GM18498 (cell line): ENCODE measurements at regions not wholly inside any gene's neighbourhood (a gene's known extent, or its start where the extent isn't known, plus 50 kb on each side); places are given as distances from the start of the nearest gene placed in this dataset.

Source experiments
- ATAC-seq: cut with Tn5 transposase; IDR thresholded peaks from one replicate; pipeline ENCODE4 v1.9.1; 2021; ENCODE audit warnings: mild to moderate bottlenecking, moderate library complexity; ENCODE audit not compliant: unreplicated experiment

- peak; percentile 46 for ATAC-seq
Observed at GRCh38 chr18:22332590-22332989, 85.1 kb downstream of the CTAGE1 start.

GRCh38 chr18:22330508-22330907, 87.2 kb downstream of the CTAGE1 start:
- no peak for ATAC-seq

DNA sequence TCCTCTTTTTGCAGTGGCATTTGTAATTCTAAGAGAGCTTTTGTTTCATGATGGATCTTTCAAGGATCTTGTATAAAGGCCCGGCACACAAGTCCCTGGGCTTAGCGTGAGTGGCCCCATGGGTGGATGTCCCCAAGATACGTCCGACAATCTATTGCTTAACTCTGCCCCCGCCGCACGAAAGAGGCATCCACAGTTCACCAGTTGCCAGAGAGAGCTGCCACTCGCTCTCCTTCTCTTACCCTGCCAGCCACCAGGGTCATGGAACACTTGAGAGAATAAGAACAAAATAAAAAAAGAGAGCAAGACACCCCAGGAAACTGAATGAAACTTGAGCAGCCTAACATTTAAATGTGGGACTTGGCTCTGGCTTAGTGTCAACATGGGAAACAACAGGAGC, 92.3 kb downstream of the CTAGE1 start:
- no peak for ATAC-seq

DNA sequence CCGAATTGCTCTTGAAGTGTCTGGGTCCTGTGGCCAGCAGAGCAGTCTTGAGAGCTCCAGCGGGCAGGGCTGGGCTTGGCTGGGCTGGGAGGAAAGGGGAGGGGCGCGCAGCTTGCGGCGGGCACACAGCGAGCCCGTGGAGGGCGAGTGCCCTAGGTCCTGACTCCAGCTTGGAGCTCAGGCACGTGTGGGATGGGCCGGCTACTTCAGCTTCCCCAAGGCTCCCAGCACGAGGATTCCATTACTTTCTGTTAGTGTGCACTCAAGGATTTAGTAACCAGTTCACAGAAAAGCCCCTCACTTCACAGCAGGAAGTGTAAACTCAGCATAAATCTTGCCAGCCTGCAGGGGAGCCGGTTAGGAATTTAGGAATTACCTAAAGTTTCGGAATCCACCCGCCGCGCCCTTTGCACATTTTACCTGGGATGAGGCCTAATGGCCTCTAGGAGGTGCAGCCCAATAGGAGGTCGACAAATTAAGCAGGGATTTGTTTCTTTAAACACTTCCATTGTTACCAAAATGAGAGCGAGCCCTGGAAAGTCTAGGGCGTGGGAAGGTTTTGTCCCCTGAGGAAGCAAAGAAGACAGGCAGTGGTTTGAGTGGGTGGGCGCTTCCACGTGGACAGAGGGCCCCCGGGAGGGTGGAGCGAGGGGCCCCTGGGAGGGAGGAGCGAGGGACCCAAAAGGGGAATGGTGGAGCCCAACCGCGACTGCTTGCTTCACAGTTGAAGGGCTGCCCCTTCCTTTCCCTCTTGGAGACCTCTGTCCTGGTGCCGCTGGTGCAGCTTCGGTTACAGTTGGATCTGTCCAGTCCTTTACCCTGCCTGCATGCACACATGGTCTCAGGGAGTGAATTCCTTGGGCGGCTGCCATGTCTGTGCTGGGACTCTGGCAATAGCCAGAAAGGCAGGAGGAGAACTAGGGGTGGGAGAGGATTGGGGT, 93.3 kb downstream of the CTAGE1 start:
- ATAC-seq = no peak

DNA sequence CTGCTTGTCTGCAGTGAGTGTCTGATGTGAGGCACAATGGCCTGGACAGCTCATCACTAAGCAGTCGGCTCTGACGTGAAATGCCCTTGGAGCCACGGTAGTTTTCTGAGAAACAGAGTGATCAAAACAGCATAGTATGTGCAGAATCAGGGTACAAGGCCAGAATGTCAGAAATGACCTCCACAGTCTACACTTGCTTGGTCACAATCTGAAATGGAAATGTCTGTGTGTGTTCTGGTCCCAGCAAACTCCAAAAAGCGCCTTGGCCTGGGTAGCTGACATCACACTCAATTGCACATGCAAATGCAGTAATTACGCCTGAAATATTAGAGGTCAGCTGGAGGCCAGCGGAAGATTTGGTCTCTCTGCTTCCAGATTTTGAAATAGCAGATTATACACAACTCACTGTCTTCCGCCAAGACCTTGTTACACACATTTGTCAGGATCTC, 95.4 kb downstream of the CTAGE1 start:
- no peak for ATAC-seq

- no peak for ATAC-seq
Observed at GRCh38 chr18:22320771-22321170, 96.9 kb downstream of the CTAGE1 start.

DNA sequence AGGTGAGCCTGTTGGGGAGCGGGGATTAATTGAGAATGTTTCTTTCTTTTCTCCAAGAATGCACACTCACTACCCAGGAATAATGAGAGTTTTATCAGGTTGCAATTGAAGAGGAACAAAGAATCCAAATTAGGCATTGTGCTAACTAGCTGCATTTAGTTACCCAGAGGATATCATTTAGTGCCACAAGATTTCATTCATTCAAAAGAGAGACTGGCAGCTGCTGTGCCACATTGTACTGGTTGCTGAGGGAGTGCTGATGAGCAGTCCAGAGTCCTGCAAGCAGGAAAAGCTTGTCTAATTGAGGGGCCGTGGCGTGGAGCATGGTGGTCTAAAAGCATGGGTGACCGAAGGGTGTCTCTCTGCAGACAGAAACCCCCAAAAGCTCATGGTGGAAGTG, 97.6 kb downstream of the CTAGE1 start:
- no peak for ATAC-seq

GRCh38 chr18:22318745-22319407, 98.8 kb downstream of the CTAGE1 start:
- no peak for ATAC-seq

DNA sequence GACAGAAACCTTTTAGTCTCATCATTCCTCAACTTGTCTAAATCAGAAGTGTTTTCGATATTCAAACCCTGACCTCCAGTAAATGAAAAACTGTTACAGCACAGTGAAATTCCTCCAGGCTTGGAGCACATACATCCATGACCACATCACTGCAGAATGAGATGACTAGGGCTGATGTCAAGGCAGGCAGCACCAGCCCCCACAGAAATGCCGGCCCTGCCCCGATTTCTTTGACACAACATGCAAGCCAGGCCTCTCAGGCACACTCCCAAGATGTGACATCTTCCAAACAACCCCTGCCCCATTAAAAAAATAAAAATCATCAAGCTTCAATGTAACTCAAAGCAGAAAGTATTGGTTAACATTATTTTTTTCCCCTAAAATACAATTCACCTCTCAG, 103.3 kb downstream of the CTAGE1 start:
- ATAC-seq = no peak

- no peak for ATAC-seq
Observed at GRCh38 chr18:22314001-22314400, 103.7 kb downstream of the CTAGE1 start.

- ATAC-seq = no peak
Observed at GRCh38 chr18:22311301-22311700, 106.4 kb downstream of the CTAGE1 start.

DNA sequence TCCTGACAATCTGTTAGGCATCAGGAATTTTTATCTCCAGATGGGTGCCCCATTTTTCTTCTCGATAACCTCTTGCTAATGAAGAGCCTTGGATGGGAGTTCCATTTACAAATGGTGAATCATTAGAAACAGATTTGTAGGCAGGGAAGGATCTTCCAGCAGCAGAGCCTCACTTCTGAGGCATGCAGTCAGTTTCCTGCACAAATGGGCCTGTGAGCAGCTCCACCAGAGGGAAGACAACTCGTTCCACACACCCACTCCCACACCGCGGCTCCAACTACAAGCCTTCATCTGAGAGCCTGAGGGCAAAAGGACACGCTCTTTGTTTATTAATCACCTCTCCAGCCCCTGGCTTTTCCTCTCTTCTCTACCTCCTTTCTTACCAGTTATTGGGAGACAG, 108.5 kb downstream of the CTAGE1 start:
- ATAC-seq = no peak

- no peak for ATAC-seq
Observed at GRCh38 chr18:22307528-22307927, 110.2 kb downstream of the CTAGE1 start.

DNA sequence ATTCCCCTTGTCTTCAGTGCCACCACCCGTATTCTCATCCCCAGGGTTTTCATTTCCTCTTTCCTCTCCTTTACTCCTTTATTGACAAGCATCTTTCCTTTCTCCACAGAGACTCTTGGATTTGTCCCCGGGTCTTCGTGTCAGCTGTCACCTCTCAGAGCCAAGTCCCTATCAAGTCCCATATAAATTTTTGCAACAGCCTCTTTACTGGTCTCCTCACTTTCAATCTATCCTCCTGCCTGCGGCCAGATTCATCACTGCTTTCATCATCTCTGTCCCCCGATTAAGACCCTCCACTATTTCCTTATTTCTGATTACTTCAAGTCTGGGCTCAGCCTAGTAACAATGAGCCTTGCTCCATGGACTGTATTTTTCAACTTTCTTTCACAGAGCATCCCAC, 113.8 kb downstream of the CTAGE1 start:
- ATAC-seq = no peak

DNA sequence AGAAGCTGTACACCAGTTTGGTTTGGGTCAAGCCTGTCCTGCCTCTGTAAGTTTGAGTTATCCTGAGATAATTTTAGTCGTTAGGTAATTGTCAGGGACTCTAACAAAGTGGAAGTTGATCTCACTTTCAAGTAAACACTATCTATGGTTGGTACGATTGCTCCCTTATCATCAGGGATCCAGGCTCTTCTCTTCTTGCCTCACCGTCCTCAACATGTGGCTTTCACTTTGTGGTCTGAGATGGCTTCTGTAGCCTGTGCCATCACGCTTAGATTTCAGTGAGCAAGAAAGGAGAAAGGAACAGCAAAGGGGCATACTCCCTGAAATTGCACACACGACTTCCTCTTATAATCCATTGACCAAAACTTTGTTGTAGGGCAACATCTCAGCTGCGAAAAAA, 115.6 kb downstream of the CTAGE1 start:
- ATAC-seq = no peak

DNA sequence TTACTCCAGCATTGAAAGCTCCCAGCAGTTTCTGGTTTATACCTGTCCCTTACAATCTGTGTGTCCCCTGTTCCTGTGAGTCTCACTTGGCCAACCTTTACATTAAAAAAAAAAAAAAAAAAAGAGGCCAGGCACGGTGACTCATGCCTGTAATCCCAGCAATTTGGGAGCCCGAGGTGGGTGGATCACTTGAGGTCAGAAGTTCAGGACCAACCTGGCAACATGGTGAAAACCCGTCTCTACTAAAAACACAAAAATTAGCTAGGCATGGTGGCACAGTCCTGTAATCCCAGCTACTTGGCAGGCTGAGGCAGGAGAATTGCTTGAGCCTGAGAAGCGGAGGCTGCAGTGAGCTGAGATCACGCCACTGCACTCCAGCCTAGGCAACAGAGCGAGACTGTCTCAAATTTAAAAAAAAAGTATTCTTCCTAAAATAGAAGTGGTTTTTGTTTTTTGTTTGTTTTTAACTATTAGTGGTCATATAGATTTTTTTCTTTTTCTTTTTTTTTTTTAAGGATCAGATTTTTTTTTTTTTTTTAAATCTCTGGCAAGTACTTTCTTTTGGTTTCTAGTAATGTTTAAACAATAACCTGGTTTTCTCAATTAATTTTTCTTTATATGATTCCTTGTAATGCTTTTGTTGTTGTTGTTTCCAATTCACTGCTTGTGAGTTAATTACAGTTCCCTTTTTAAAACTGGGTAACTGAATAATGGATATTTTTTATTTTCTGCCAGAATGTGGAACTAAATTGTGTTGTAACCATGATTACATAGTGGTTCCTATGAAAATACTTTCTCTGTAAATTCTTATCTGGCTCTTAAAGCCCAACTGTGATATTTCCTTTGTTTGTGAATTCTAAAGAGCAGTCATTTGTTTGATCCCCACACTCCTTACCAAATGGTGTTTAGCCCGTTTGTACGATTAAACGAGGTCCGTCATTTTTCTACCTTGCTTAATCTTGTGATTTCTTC, 116.8 kb downstream of the CTAGE1 start:
- no peak for ATAC-seq

- no peak for ATAC-seq
Observed at GRCh38 chr18:22297008-22297407, 120.7 kb downstream of the CTAGE1 start.

GRCh38 chr18:22296304-22296703, 121.4 kb downstream of the CTAGE1 start:
- no peak for ATAC-seq

DNA sequence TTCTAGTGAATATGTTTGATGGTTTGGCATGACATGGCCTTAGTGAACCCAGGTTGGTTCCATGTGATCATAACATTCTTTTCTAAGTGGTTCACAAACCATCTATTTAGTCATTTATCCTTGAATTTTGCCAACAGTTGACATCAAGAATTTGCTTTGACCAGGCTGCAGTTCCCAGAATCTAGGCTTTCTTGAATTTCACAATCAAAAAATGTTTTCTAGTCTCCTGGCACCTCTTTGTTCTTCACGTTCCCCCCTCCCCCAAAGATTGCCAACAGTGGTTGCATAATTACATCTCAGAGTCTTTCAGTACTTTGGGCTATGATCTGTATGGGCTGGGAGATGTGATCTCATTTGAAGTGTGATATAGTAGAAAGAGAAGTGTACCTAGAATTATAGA, 124.0 kb downstream of the GATA6 start:
- ATAC-seq = no peak

- ATAC-seq = no peak
Observed at GRCh38 chr18:22290004-22290403, 120.6 kb downstream of the GATA6 start.

GRCh38 chr18:22286585-22286984, 117.2 kb downstream of the GATA6 start:
- no peak for ATAC-seq
